Breast epithelium (tissue), 3 donors: ENCODE measurements at regions not wholly inside any gene's neighbourhood (a gene's known extent, or its start where the extent isn't known, plus 50 kb on each side); places are given as distances from the start of the nearest gene placed in this dataset.

Experiments used
- CTCF ChIP-seq, 3 donors: fragments of 450-650 bp; IDR thresholded peaks; one replicate each; pipeline ENCODE4 v1.5.1; 2016 to 2017; ENCODE audit warnings: antibody characterized with exemption in 3 of 3, mild to moderate bottlenecking in 3 of 3, moderate library complexity in 3 of 3
- POLR2A ChIP-seq: fragments of 450-650 bp; IDR thresholded peaks from one replicate; pipeline ENCODE4 v1.6.1; 2016; ENCODE audit warnings: antibody characterized with exemption, mild to moderate bottlenecking, moderate library complexity
- POLR2AphosphoS5 ChIP-seq, 3 donors: sonication (generic); formaldehyde crosslinking; IDR thresholded peaks; one replicate each; pipeline ENCODE4 v1.6.1; 2017; ENCODE audit warnings: antibody characterized with exemption in 3 of 3

DNA sequence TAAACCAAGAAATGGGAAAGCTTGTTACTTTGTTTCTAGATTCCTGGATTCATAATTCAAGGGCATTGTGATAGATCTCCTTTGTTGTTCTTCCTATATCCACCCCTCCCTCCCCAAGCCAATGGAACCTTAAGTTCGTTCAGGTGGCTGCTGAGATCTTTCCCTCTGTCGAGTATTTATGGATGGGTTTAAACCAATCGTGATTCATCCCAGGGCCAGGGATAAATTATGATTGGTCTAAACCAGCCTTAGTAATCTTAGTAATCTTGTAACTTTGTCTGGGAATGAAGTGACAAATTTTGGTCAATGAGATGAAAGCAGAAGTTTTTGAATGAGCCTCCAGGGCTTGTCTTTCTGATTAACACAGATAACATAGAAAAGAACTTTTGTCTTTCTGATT is 56.1 kb upstream of the PCED1B start:
- TF ChIP-seq CTCF (IDR thresholded peaks at IDR 0.05) (no peak), POLR2A (no peak), POLR2AphosphoS5 (IDR thresholded peaks at IDR 0.05) (no peak)
